ENCODE measurements at regions not wholly inside any gene's neighbourhood (a gene's known extent, or its start where the extent isn't known, plus 50 kb on each side); places are given as distances from the start of the nearest gene placed in this dataset.

DNA sequence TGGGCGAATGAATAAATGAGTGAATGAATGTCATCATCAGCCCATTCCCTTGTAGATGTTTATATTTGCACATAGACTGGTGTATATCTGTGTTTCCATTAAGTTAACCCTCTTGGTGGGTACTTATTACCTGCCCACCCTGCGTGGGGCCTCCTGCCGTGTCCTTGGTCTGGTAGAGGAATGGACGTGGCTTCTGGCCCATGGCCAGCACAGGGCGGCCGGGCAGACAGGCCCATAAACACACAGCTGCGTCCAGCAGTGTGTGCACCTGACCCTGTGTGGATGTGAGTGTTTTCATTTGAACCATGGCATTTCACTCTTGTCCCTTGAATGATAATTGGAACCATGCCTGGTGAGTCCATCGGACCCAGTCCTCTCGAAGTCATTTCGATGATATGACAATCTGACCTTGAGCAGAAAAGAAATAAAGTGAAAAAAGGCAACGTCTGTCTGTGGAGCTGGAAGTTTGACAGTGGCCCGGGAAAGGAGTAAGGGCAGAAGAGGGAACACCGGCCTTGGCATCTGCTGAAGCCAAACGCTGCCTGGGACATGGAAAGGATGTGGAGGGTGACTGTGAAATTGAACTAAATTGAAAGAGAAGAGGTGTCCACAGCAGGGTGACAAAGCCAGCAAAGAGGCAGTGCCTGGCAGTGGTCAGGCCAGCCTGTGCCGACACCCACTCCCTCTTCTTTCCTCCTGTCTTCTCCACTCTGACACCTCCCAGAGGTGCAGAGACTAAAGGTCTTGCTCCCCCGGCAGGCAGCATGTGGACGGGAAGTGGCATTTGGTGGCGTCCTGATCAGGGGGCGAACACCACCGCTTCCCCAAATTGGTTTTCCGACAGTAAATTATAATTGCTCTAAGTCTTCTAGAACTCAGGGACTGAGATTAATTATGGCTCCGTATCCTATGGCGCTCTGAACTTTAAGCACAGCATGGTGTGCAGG lies 199.0 kb upstream of the ZMIZ1 start:
- ChIA-PET POLR2A (no interaction called here), CTCF (ENCODE audit: unreplicated experiment) (no interaction called here)

DNA sequence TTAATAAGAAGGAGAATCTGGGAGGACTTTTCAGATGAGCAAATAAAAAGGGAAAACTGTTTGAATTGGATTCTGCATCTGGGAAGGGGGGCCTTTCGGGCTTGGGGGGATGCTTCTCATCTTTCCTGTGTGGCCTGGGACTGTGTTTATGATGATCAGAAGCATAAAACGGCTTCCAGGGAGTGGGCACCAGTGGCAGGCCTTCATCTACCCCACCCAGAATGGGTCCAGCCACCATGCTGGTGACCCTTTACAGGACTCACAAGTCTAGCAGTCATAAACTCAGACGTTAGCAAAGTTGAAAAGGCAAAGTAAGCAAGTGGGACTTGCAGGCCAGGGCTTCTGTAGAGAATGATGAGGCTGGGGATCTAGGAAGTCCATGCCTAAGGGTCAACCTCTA lies 198.3 kb upstream of the ZMIZ1 start:
- H3K27ac ChIP-seq (ENCODE audit: low read depth, low read length, poor library complexity, severe bottlenecking): no peak overlapping the region
- no peaks in the 10 kb centered on the region for H3K4me1 ChIP-seq (ENCODE audit: insufficient read depth, low read length, poor library complexity, severe bottlenecking)
- ChIA-PET POLR2A (no interaction called here), CTCF (ENCODE audit: unreplicated experiment) (no interaction called here)
- H3K36me3 ChIP-seq (ENCODE audit: insufficient read depth, low read length): no peaks in the 10 kb centered on the region
- H3K9me3 ChIP-seq (ENCODE audit: low read length): no peaks in the 10 kb centered on the region
- no peaks in the 10 kb centered on the region for H4K20me1 ChIP-seq (ENCODE audit: insufficient read depth, low read length)
- BruUV-seq (replicated peaks): no TSS peak
- DNase-seq (ENCODE audit: low spot score): no peak
- TF ChIP-seq EZH2phosphoT487 (IDR thresholded peaks at IDR 0.05; ENCODE audit: borderline replicate concordance, low read depth, low read length): no peak
- TF ChIP-seq, protein P1, sequence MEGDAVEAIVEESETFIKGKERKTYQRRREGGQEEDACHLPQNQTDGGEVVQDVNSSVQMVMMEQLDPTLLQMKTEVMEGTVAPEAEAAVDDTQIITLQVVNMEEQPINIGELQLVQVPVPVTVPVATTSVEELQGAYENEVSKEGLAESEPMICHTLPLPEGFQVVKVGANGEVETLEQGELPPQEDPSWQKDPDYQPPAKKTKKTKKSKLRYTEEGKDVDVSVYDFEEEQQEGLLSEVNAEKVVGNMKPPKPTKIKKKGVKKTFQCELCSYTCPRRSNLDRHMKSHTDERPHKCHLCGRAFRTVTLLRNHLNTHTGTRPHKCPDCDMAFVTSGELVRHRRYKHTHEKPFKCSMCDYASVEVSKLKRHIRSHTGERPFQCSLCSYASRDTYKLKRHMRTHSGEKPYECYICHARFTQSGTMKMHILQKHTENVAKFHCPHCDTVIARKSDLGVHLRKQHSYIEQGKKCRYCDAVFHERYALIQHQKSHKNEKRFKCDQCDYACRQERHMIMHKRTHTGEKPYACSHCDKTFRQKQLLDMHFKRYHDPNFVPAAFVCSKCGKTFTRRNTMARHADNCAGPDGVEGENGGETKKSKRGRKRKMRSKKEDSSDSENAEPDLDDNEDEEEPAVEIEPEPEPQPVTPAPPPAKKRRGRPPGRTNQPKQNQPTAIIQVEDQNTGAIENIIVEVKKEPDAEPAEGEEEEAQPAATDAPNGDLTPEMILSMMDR (conservative IDR thresholded peaks at IDR 0.05; ENCODE audit: low read length): no peak
- no peak overlapping the region for H3K4me2 ChIP-seq (ENCODE audit: low read length)
- H3K4me3 ChIP-seq (ENCODE audit: low read depth, low read length, poor library complexity, severe bottlenecking): no peak overlapping the region
- no peak overlapping the region for H2AFZ ChIP-seq (ENCODE audit: low read length)
- H3K79me2 ChIP-seq (ENCODE audit: insufficient read depth, low read depth, low read length): no peaks in the 10 kb centered on the region
- intact Hi-C loops (cut with micrococcal nuclease; ENCODE audit: unreplicated experiment): no loop called here
- H3K9me2 ChIP-seq (ENCODE audit: insufficient read depth, low read length): no peaks in the 10 kb centered on the region

More for the DNA sequence above, 199.0 kb upstream of the ZMIZ1 start:
- no peak for TF ChIP-seq EZH2phosphoT487 (IDR thresholded peaks at IDR 0.05; ENCODE audit: borderline replicate concordance, low read depth, low read length)
- TF ChIP-seq, protein P1 (conservative IDR thresholded peaks at IDR 0.05; ENCODE audit: low read length): no peak
- DNase-seq (ENCODE audit: low spot score): no peak
- H3K9me3 ChIP-seq (ENCODE audit: low read length): no peaks in the 10 kb centered on the region
- no peaks in the 10 kb centered on the region for H4K20me1 ChIP-seq (ENCODE audit: insufficient read depth, low read length)
- H3K27ac ChIP-seq (ENCODE audit: low read depth, low read length, poor library complexity, severe bottlenecking): no peak overlapping the region
- H3K4me2 ChIP-seq (ENCODE audit: low read length): no peak overlapping the region
- H3K4me1 ChIP-seq (ENCODE audit: insufficient read depth, low read length, poor library complexity, severe bottlenecking): no peaks in the 10 kb centered on the region
- no peaks in the 10 kb centered on the region for H3K79me2 ChIP-seq (ENCODE audit: insufficient read depth, low read depth, low read length)
- no peak overlapping the region for H2AFZ ChIP-seq (ENCODE audit: low read length)
- BruUV-seq (replicated peaks): no TSS peak
- H3K36me3 ChIP-seq (ENCODE audit: insufficient read depth, low read length): no peaks in the 10 kb centered on the region
- intact Hi-C loops (cut with micrococcal nuclease; ENCODE audit: unreplicated experiment): no loop called here
- H3K4me3 ChIP-seq (ENCODE audit: low read depth, low read length, poor library complexity, severe bottlenecking): no peak overlapping the region
- no peaks in the 10 kb centered on the region for H3K9me2 ChIP-seq (ENCODE audit: insufficient read depth, low read length)

DNA sequence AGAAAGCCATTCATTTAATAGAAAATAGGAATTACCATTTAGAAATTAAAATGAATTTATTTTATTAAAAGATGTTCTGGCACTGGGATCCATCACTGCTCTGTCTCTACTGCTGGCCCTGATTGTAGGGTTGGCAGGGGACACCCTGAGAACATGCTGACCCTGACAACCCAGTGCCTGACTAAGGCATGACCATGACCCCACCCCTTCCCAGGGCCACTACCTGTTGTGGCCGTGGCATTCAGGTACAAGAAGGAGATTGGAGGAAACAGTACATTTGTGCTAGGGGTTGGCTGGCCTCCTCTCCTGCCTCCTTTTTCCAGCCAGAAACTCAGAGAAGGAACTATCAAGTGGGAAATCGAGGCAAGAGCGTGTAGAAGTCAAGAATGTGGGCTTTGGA lies 197.0 kb upstream of the ZMIZ1 start:
- Histone ChIP-seq H3K4me3 (ENCODE audit: low read depth, low read length, poor library complexity, severe bottlenecking) (no peak overlapping the region), H3K9me3 (ENCODE audit: low read length) (no peaks in the 10 kb centered on the region), H4K20me1 (ENCODE audit: insufficient read depth, low read length) (no peaks in the 10 kb centered on the region), H3K27ac (ENCODE audit: low read depth, low read length, poor library complexity, severe bottlenecking) (no peak overlapping the region), H3K9me2 (ENCODE audit: insufficient read depth, low read length) (no peaks in the 10 kb centered on the region), H2AFZ (ENCODE audit: low read length) (no peak overlapping the region), H3K36me3 (ENCODE audit: insufficient read depth, low read length) (no peaks in the 10 kb centered on the region), H3K4me2 (ENCODE audit: low read length) (no peak overlapping the region), H3K79me2 (ENCODE audit: insufficient read depth, low read depth, low read length) (no peaks in the 10 kb centered on the region), H3K4me1 (ENCODE audit: insufficient read depth, low read length, poor library complexity, severe bottlenecking) (no peaks in the 10 kb centered on the region)
- no TSS peak for BruUV-seq (replicated peaks)
- CTCF ChIA-PET (ENCODE audit: unreplicated experiment): no interaction called here
- intact Hi-C loops (cut with micrococcal nuclease; ENCODE audit: unreplicated experiment): no loop called here
- TF ChIP-seq, protein P1 (conservative IDR thresholded peaks at IDR 0.05; ENCODE audit: low read length): no peak
- no peak for TF ChIP-seq EZH2phosphoT487 (IDR thresholded peaks at IDR 0.05; ENCODE audit: borderline replicate concordance, low read depth, low read length)
- DNase-seq (ENCODE audit: low spot score): no peak
- POLR2A ChIA-PET: no interaction called here

Data from OCI-LY7 (cell line).